Gastroesophageal sphincter (tissue), 4 donors: ENCODE measurements at regions not wholly inside any gene's neighbourhood (a gene's known extent, or its start where the extent isn't known, plus 50 kb on each side); places are given as distances from the start of the nearest gene placed in this dataset.

ENCODE experiments used
- ATAC-seq: fragments of 150-250 bp; one replicate; pipeline ENCODE4 v1.9.1; 2016; ENCODE audit warnings: mild to moderate bottlenecking, moderate library complexity
- H3K27ac ChIP-seq, 4 donors: fragments of 200-600 bp; sonication (generic) in 3 of 4; 1 replicate in 3 of 4; 2 replicates in 1 of 4; pipeline ENCODE4 v1.5.1; 2016 to 2019
- H3K27me3 ChIP-seq: fragments of 200-600 bp; sonication (generic); one replicate; pipeline ENCODE4 v1.5.1; 2019
- H3K36me3 ChIP-seq, 2 donors: fragments of 200-600 bp; sonication (generic); one replicate each; pipeline ENCODE4 v1.5.1; 2019; ENCODE audit warnings: control low read depth in 1 of 2
- H3K4me1 ChIP-seq, 3 donors: fragments of 200-600 bp; sonication (generic); 1 replicate in 2 of 3; 2 replicates in 1 of 3; pipeline ENCODE4 v1.5.1; 2016 to 2019; ENCODE audit warnings: control low read depth in 2 of 3
- H3K4me3 ChIP-seq, 2 donors: fragments of 200-600 bp; sonication (generic); one replicate each; pipeline ENCODE4 v1.5.1; 2019; ENCODE audit warnings: mild to moderate bottlenecking in 1 of 2, moderate library complexity in 1 of 2
- H3K9me3 ChIP-seq, 3 donors: fragments of 200-600 bp; sonication (generic); one replicate each; pipeline ENCODE4 v1.5.1; 2017 to 2019; ENCODE audit warnings: control low read depth in 2 of 3
- CTCF ChIP-seq, 4 experiments: fragments of 200-600 bp in 2 of 4; fragments of 450-650 bp in 2 of 4; sonication (generic) in 1 of 4; IDR thresholded peaks; one replicate each; pipeline ENCODE4 v1.5.1; 2017 to 2019; ENCODE audit warnings: antibody characterized with exemption in 4 of 4, mild to moderate bottlenecking in 2 of 4, moderate library complexity in 2 of 4
- EP300 ChIP-seq: sonication (generic); formaldehyde crosslinking; IDR thresholded peaks from one replicate; pipeline ENCODE4 v1.6.1; 2017; ENCODE audit warnings: antibody characterized with exemption, mild to moderate bottlenecking
- POLR2A ChIP-seq, 2 donors: fragments of 450-650 bp; IDR thresholded peaks; one replicate each; pipeline ENCODE4 v1.6.1; 2017; ENCODE audit warnings: antibody characterized with exemption in 2 of 2, mild to moderate bottlenecking in 2 of 2, moderate library complexity in 1 of 2
- POLR2AphosphoS5 ChIP-seq: sonication (generic); formaldehyde crosslinking; IDR thresholded peaks from one replicate; pipeline ENCODE4 v1.6.1; 2017; ENCODE audit warnings: antibody characterized with exemption
- WGBS, 2 donors: methylation state at CpG; one replicate each; pipeline ENCODE4 v1.1.5; 2018; ENCODE audit warnings: low coverage in 1 of 2; 5-methylcytosine and 5-hydroxymethylcytosine counted together

DNA sequence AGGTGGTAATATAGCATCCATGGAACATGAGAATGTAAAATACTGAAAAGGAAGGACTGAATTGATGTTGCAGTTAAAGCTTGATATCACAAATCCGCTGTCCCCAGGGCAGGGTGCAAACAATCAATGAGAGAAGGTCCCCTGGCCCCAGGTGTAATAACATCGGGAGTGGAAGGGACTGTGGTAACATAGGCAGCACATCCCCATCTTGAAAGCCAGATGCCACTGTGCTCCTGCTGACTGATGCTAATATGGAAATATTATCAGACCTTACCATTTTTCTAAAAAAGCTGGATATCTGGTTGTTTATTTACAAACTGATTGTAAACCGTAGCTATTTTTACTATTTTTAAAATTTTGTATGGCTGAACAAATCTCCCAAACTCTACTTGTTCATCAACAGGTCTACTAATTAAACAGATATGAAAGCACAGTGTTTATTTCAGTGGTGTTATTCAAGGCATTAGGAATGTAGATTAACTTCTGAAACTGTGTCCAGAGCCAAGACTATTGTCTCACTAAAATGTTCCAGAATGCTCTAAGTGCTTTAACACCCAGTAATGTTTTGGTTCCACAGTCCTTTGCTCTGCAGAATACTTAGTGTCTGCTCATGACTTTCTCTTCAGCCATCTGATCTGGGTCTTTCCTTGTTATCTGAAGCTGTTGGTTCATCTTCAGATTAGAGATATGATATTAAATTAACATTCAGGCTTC lies 386.0 kb upstream of the RARB start:
- Histone ChIP-seq H3K36me3 (no peaks in the 10 kb centered on the region), H3K4me1 (peaks cover 17 to 76% (median 23%) of the 10 kb centered on the region in 3 donors), H3K9me3 (no peaks in the 10 kb centered on the region), H3K27me3 (no peaks in the 10 kb centered on the region), H3K4me3 (no peak overlapping the region), H3K27ac (no peak overlapping the region)
- TF ChIP-seq EP300 (no peak), CTCF (IDR thresholded peaks at IDR 0.05) (no peak), POLR2A (IDR thresholded peaks at IDR 0.05) (no peak)
- 88 to 95% methylated on average over 3 of the region's 3 CpGs for WGBS, 2 donors
- ATAC-seq = no peak

DNA sequence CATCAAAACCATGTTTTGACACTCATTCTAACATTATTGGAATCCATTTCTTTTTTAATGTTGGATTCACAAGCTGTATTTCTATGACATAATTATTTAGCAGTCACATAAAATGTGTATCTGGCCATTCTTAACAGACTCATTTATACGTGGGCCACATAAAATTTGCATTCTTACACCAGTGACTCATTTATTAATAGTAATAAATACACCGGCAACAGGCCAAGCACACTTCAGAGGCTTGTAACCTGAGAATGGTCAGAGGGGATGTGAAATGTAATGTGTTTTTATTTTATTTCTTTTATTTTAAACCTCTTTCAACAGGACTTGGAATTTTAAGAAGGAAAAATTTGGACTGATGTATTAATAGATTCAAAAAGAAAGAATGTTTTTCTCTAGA lies 384.9 kb upstream of the RARB start:
- Histone ChIP-seq H3K27me3 (no peaks in the 10 kb centered on the region), H3K9me3 (no peaks in the 10 kb centered on the region), H3K4me3 (no peak overlapping the region), H3K4me1 (peaks cover 7 to 70% (median 15%) of the 10 kb centered on the region in 3 donors), H3K27ac (no peak overlapping the region), H3K36me3 (no peaks in the 10 kb centered on the region)
- no peak for ATAC-seq
- TF ChIP-seq EP300 = no peak
- TF ChIP-seq POLR2A (IDR thresholded peaks at IDR 0.05) = no peak
- TF ChIP-seq CTCF (IDR thresholded peaks at IDR 0.05) = no peak
- no peak for TF ChIP-seq POLR2AphosphoS5
- 26 to 41% methylated on average over 2 of the region's 2 CpGs for WGBS, 2 donors

DNA sequence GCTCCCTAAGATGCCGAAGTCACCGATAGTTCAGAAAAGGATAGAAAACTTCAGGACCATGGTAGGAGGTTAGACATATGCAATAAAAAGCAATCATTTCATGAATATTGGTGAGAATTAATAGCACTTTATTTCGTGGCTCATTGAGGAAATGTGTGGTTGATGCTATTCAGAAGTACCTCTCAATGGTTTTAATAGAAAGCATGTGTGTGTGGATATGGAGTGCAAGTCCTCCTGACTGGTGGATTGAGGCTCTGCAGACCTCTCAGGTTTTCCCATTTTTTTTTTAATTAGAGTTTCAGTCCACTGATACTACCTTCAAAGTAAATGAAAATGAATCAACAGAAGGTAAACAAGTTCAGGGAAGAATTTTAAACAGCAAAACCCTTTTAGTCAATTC lies 384.3 kb upstream of the RARB start:
- Histone ChIP-seq H3K4me3 (no peak overlapping the region), H3K4me1 (peaks cover 3 to 64% (median 13%) of the 10 kb centered on the region in 3 donors), H3K36me3 (no peaks in the 10 kb centered on the region), H3K27ac (peak overlapping the region in 1 of 4 donors; percentile 67), H3K27me3 (no peaks in the 10 kb centered on the region), H3K9me3 (no peaks in the 10 kb centered on the region)
- ATAC-seq = no peak
- TF ChIP-seq POLR2A (IDR thresholded peaks at IDR 0.05) (no peak), EP300 (no peak), CTCF (IDR thresholded peaks at IDR 0.05) (no peak), POLR2AphosphoS5 (no peak)
- 40 to 85% methylated on average over 1 to 3 of the region's 3 CpGs for WGBS, 2 donors

- H3K27me3 ChIP-seq = no peaks in the 10 kb centered on the region
- H3K4me1 ChIP-seq = peaks cover 0 to 51% (median 9%) of the 10 kb centered on the region in 3 donors
- ATAC-seq = no peak
- H3K9me3 ChIP-seq = no peaks in the 10 kb centered on the region
- H3K27ac ChIP-seq = peak overlapping the region in 3 of 4 donors; percentile 67 to 74 (median 72)
- TF ChIP-seq CTCF (IDR thresholded peaks at IDR 0.05) = no peak
- TF ChIP-seq POLR2AphosphoS5 = no peak
- TF ChIP-seq POLR2A (IDR thresholded peaks at IDR 0.05) = no peak
- TF ChIP-seq EP300 = no peak
- WGBS, 2 donors = 37 to 45% methylated on average over 7 of the region's 7 CpGs
- no peaks in the 10 kb centered on the region for H3K36me3 ChIP-seq
- no peak overlapping the region for H3K4me3 ChIP-seq
These were observed 383.0 kb upstream of the RARB start for GRCh38 chr3:25044762-25045710.
